ENCODE measurements at regions not wholly inside any gene's neighbourhood (a gene's known extent, or its start where the extent isn't known, plus 50 kb on each side); places are given as distances from the start of the nearest gene placed in this dataset.

- peak; percentile 18 for TF ChIP-seq CTCF (IDR thresholded peaks at IDR 0.05; ENCODE audit: low read depth, low read length, missing control alignments)
- DNase-seq, result no peak
- Histone ChIP-seq H3K36me3 (replicated peaks) (no peaks in the 10 kb centered on the region), H3K4me3 (ENCODE audit: low read depth, low read length) (no peak overlapping the region), H3K27ac (no peak overlapping the region), H3K27me3 (replicated peaks) (no peaks in the 10 kb centered on the region)
- in situ Hi-C loops (cut with HindIII; ENCODE audit: low pct_ligation_motif_present, low sequenced_read_pairs), result no loop called here
These were observed 258.5 kb upstream of the CDH4 start for GRCh38 chr20:60993433-60994044.

GRCh38 chr20:60999250-60999649, 252.8 kb upstream of the CDH4 start:
- no peak for TF ChIP-seq CTCF (IDR thresholded peaks at IDR 0.05; ENCODE audit: low read depth, low read length, missing control alignments)
- no peak for DNase-seq
- no peaks in the 10 kb centered on the region for H3K27me3 ChIP-seq (replicated peaks)
- no peak overlapping the region for H3K4me3 ChIP-seq (ENCODE audit: low read depth, low read length)
- H3K36me3 ChIP-seq (replicated peaks), result no peaks in the 10 kb centered on the region
- in situ Hi-C loops (cut with HindIII; ENCODE audit: low pct_ligation_motif_present, low sequenced_read_pairs), result no loop called here
- no peak overlapping the region for H3K27ac ChIP-seq

GRCh38 chr20:61002090-61002489, 250.0 kb upstream of the CDH4 start:
- in situ Hi-C loops (cut with HindIII; ENCODE audit: low pct_ligation_motif_present, low sequenced_read_pairs), result no loop called here
- H3K27ac ChIP-seq, result no peak overlapping the region
- no peaks in the 10 kb centered on the region for H3K36me3 ChIP-seq (replicated peaks)
- H3K27me3 ChIP-seq (replicated peaks), result no peaks in the 10 kb centered on the region
- no peak overlapping the region for H3K4me3 ChIP-seq (ENCODE audit: low read depth, low read length)
- DNase-seq, result no peak
- no peak for TF ChIP-seq CTCF (IDR thresholded peaks at IDR 0.05; ENCODE audit: low read depth, low read length, missing control alignments)

- no peak for DNase-seq
- Histone ChIP-seq H3K36me3 (replicated peaks) (no peaks in the 10 kb centered on the region), H3K4me3 (ENCODE audit: low read depth, low read length) (no peak overlapping the region), H3K27ac (no peak overlapping the region), H3K27me3 (replicated peaks) (no peaks in the 10 kb centered on the region)
- no peak for TF ChIP-seq CTCF (IDR thresholded peaks at IDR 0.05; ENCODE audit: low read depth, low read length, missing control alignments)
- in situ Hi-C loops (cut with HindIII; ENCODE audit: low pct_ligation_motif_present, low sequenced_read_pairs), result no loop called here
These were observed 237.6 kb upstream of the CDH4 start for GRCh38 chr20:61014491-61014890.

GRCh38 chr20:61015602-61016001, 236.5 kb upstream of the CDH4 start:
- in situ Hi-C loops (cut with HindIII; ENCODE audit: low pct_ligation_motif_present, low sequenced_read_pairs), result no loop called here
- Histone ChIP-seq H3K36me3 (replicated peaks) (no peaks in the 10 kb centered on the region), H3K4me3 (ENCODE audit: low read depth, low read length) (no peak overlapping the region), H3K27ac (no peak overlapping the region), H3K27me3 (replicated peaks) (no peaks in the 10 kb centered on the region)
- DNase-seq, result no peak
- TF ChIP-seq CTCF (IDR thresholded peaks at IDR 0.05; ENCODE audit: low read depth, low read length, missing control alignments), result no peak

GRCh38 chr20:61019322-61019721, 232.7 kb upstream of the CDH4 start:
- no peaks in the 10 kb centered on the region for H3K36me3 ChIP-seq (replicated peaks)
- no peak for TF ChIP-seq CTCF (IDR thresholded peaks at IDR 0.05; ENCODE audit: low read depth, low read length, missing control alignments)
- H3K27me3 ChIP-seq (replicated peaks), result no peaks in the 10 kb centered on the region
- H3K27ac ChIP-seq, result no peak overlapping the region
- no peak for DNase-seq
- in situ Hi-C loops (cut with HindIII; ENCODE audit: low pct_ligation_motif_present, low sequenced_read_pairs), result no loop called here
- no peak overlapping the region for H3K4me3 ChIP-seq (ENCODE audit: low read depth, low read length)
